HPDE6-E6E7 (cell line): ENCODE measurements at regions not wholly inside any gene's neighbourhood (a gene's known extent, or its start where the extent isn't known, plus 50 kb on each side); places are given as distances from the start of the nearest gene placed in this dataset.
"Not testable (repeated sequence)": the region's sequence is repeated elsewhere in the genome, so short reads cannot be mapped to it uniquely, and the experiment has no call there.

Experiments
- DNase-seq: peaks from one replicate; pipeline ENCODE4 v3.0.0; 2011; ENCODE audit warnings: missing footprints; ENCODE audit errors: extremely low spot score

GRCh38 chr6:145099713-145100112 is 635.6 kb downstream of the EPM2A start:
- DNase-seq, result no peak

GRCh38 chr6:145110109-145110508 is 625.2 kb downstream of the EPM2A start:
- peak; percentile 67 for DNase-seq

- DNase-seq, result not testable (repeated sequence)
Observed at GRCh38 chr6:145111407-145111806, 623.9 kb downstream of the EPM2A start.

GRCh38 chr6:145112711-145113148 is 622.6 kb downstream of the EPM2A start:
- no peak for DNase-seq

- no peak for DNase-seq
Observed at GRCh38 chr6:145115638-145116037, 619.7 kb downstream of the EPM2A start.

- DNase-seq, result peak; percentile 43
Observed at GRCh38 chr6:145116591-145117178, 618.6 kb downstream of the EPM2A start.

GRCh38 chr6:145118224-145118623 is 617.1 kb downstream of the EPM2A start:
- DNase-seq, result no peak

- DNase-seq, result no peak
Observed at GRCh38 chr6:145119081-145119480, 616.2 kb downstream of the EPM2A start.

GRCh38 chr6:145132709-145133108 is 602.6 kb downstream of the EPM2A start:
- DNase-seq, result no peak

- DNase-seq, result no peak
Observed at GRCh38 chr6:145135702-145136101, 599.6 kb downstream of the EPM2A start.

GRCh38 chr6:145137425-145137824 is 597.9 kb downstream of the EPM2A start:
- no peak for DNase-seq

GRCh38 chr6:145138469-145139139 is 596.7 kb downstream of the EPM2A start:
- DNase-seq, result no peak

GRCh38 chr6:145139140-145139850 is 596.0 kb downstream of the EPM2A start:
- DNase-seq, result no peak

- DNase-seq, result no peak
Observed at GRCh38 chr6:145139895-145140294, 595.4 kb downstream of the EPM2A start.

- no peak for DNase-seq
Observed at GRCh38 chr6:145141572-145141971, 593.7 kb downstream of the EPM2A start.

- no peak for DNase-seq
Observed at GRCh38 chr6:145142958-145143357, 592.4 kb downstream of the EPM2A start.

GRCh38 chr6:145143379-145143778 is 591.9 kb downstream of the EPM2A start:
- no peak for DNase-seq

GRCh38 chr6:145147559-145147958 is 587.8 kb downstream of the EPM2A start:
- DNase-seq, result no peak

GRCh38 chr6:145147981-145148749 is 587.2 kb downstream of the EPM2A start:
- DNase-seq, result peak; percentile 72

- no peak for DNase-seq
Observed at GRCh38 chr6:145148776-145149175, 586.5 kb downstream of the EPM2A start.

GRCh38 chr6:145151624-145152023 is 583.7 kb downstream of the EPM2A start:
- no peak for DNase-seq

GRCh38 chr6:145153495-145153894 is 581.8 kb downstream of the EPM2A start:
- no peak for DNase-seq
